ENCODE measurements at regions not wholly inside any gene's neighbourhood (a gene's known extent, or its start where the extent isn't known, plus 50 kb on each side); places are given as distances from the start of the nearest gene placed in this dataset.
"Not testable (repeated sequence)": the region's sequence is repeated elsewhere in the genome, so short reads cannot be mapped to it uniquely, and the experiment has no call there.

- not testable (repeated sequence) for H3K4me3 ChIP-seq (ENCODE audit: extremely low read depth, insufficient read depth, low read length, poor library complexity, severe bottlenecking); H3K27ac ChIP-seq (ENCODE audit: low read depth, low read length, severe bottlenecking); H3K36me3 ChIP-seq (ENCODE audit: control insufficient read depth, insufficient read depth, low read length); H3K4me1 ChIP-seq (ENCODE audit: control insufficient read depth, insufficient read depth, low read length, poor library complexity, severe bottlenecking); H3K9me3 ChIP-seq (ENCODE audit: control insufficient read depth, low read length)
- 94 to 100% methylated on average over 2 to 11 of the region's 18 CpGs for WGBS, 2 experiments (ENCODE audit: insufficient coverage in 2 of 2)
Measured at GRCh38 chrX:95549552-95549951, 1135.1 kb upstream of the DIAPH2 start.

- no peaks in the 10 kb centered on the region for H3K36me3 ChIP-seq (ENCODE audit: control insufficient read depth, insufficient read depth, low read length)
- H3K4me3 ChIP-seq (ENCODE audit: extremely low read depth, insufficient read depth, low read length, poor library complexity, severe bottlenecking), result no peak overlapping the region
- WGBS, 2 experiments (ENCODE audit: insufficient coverage in 2 of 2), result 86 to 100% methylated on average over 1 of the region's 2 CpGs
- no peaks in the 10 kb centered on the region for H3K4me1 ChIP-seq (ENCODE audit: control insufficient read depth, insufficient read depth, low read length, poor library complexity, severe bottlenecking)
- H3K9me3 ChIP-seq (ENCODE audit: control insufficient read depth, low read length), result no peaks in the 10 kb centered on the region
- H3K27ac ChIP-seq (ENCODE audit: low read depth, low read length, severe bottlenecking), result no peak overlapping the region
Measured at GRCh38 chrX:95585321-95585720, 1099.3 kb upstream of the DIAPH2 start.

- H3K4me1 ChIP-seq (ENCODE audit: control insufficient read depth, insufficient read depth, low read length, poor library complexity, severe bottlenecking), result no peaks in the 10 kb centered on the region
- H3K27ac ChIP-seq (ENCODE audit: low read depth, low read length, severe bottlenecking), result no peak overlapping the region
- H3K9me3 ChIP-seq (ENCODE audit: control insufficient read depth, low read length), result no peaks in the 10 kb centered on the region
- no peaks in the 10 kb centered on the region for H3K36me3 ChIP-seq (ENCODE audit: control insufficient read depth, insufficient read depth, low read length)
- H3K4me3 ChIP-seq (ENCODE audit: extremely low read depth, insufficient read depth, low read length, poor library complexity, severe bottlenecking), result no peak overlapping the region
- WGBS, 2 experiments (ENCODE audit: insufficient coverage in 2 of 2), result no CpG with 5 or more reads among the region's 2 CpGs
Measured at GRCh38 chrX:95612350-95612749, 1072.3 kb upstream of the DIAPH2 start.

- H3K4me1 ChIP-seq (ENCODE audit: control insufficient read depth, insufficient read depth, low read length, poor library complexity, severe bottlenecking), result no peaks in the 10 kb centered on the region
- H3K27ac ChIP-seq (ENCODE audit: low read depth, low read length, severe bottlenecking), result no peak overlapping the region
- no peak overlapping the region for H3K4me3 ChIP-seq (ENCODE audit: extremely low read depth, insufficient read depth, low read length, poor library complexity, severe bottlenecking)
- H3K9me3 ChIP-seq (ENCODE audit: control insufficient read depth, low read length), result no peaks in the 10 kb centered on the region
- H3K36me3 ChIP-seq (ENCODE audit: control insufficient read depth, insufficient read depth, low read length), result no peaks in the 10 kb centered on the region
- no CpG with 5 or more reads among the region's 5 CpGs for WGBS, 2 experiments (ENCODE audit: insufficient coverage in 2 of 2)
Measured at GRCh38 chrX:95622200-95622599, 1062.4 kb upstream of the DIAPH2 start.

- WGBS, 2 experiments (ENCODE audit: insufficient coverage in 2 of 2), result no CpG with 5 or more reads among the region's 1 CpG
- peaks cover 7% of the 10 kb centered on the region for H3K9me3 ChIP-seq (ENCODE audit: control insufficient read depth, low read length)
- no peak overlapping the region for H3K27ac ChIP-seq (ENCODE audit: low read depth, low read length, severe bottlenecking)
Measured at GRCh38 chrX:95626748-95627147, 1057.9 kb upstream of the DIAPH2 start.

GRCh38 chrX:95628796-95629195, 1055.8 kb upstream of the DIAPH2 start:
- no peak overlapping the region for H3K4me3 ChIP-seq (ENCODE audit: extremely low read depth, insufficient read depth, low read length, poor library complexity, severe bottlenecking)
- H3K27ac ChIP-seq (ENCODE audit: low read depth, low read length, severe bottlenecking), result no peak overlapping the region
- WGBS, 2 experiments (ENCODE audit: insufficient coverage in 2 of 2), result no CpG with 5 or more reads among the region's 1 CpG
- peaks cover 7% of the 10 kb centered on the region for H3K9me3 ChIP-seq (ENCODE audit: control insufficient read depth, low read length)
- no peaks in the 10 kb centered on the region for H3K4me1 ChIP-seq (ENCODE audit: control insufficient read depth, insufficient read depth, low read length, poor library complexity, severe bottlenecking)
- H3K36me3 ChIP-seq (ENCODE audit: control insufficient read depth, insufficient read depth, low read length), result no peaks in the 10 kb centered on the region

More at GRCh38 chrX:95626748-95627147, 1057.9 kb upstream of the DIAPH2 start:
- Histone ChIP-seq H3K36me3 (ENCODE audit: control insufficient read depth, insufficient read depth, low read length) (no peaks in the 10 kb centered on the region), H3K4me1 (ENCODE audit: control insufficient read depth, insufficient read depth, low read length, poor library complexity, severe bottlenecking) (no peaks in the 10 kb centered on the region), H3K4me3 (ENCODE audit: extremely low read depth, insufficient read depth, low read length, poor library complexity, severe bottlenecking) (no peak overlapping the region)

GRCh38 chrX:95629737-95630136, 1054.9 kb upstream of the DIAPH2 start:
- Histone ChIP-seq H3K36me3 (ENCODE audit: control insufficient read depth, insufficient read depth, low read length) (no peaks in the 10 kb centered on the region), H3K9me3 (ENCODE audit: control insufficient read depth, low read length) (peaks cover 7% of the 10 kb centered on the region), H3K4me1 (ENCODE audit: control insufficient read depth, insufficient read depth, low read length, poor library complexity, severe bottlenecking) (no peaks in the 10 kb centered on the region), H3K27ac (ENCODE audit: low read depth, low read length, severe bottlenecking) (no peak overlapping the region), H3K4me3 (ENCODE audit: extremely low read depth, insufficient read depth, low read length, poor library complexity, severe bottlenecking) (no peak overlapping the region)
- no CpG with 5 or more reads among the region's 2 CpGs for WGBS, 2 experiments (ENCODE audit: insufficient coverage in 2 of 2)

- H3K4me3 ChIP-seq (ENCODE audit: extremely low read depth, insufficient read depth, low read length, poor library complexity, severe bottlenecking), result no peak overlapping the region
- WGBS, 2 experiments (ENCODE audit: insufficient coverage in 2 of 2), result 100% methylated on average over 1 of the region's 2 CpGs; no CpG with 5 or more reads in 1 of the 2 experiments
- no peaks in the 10 kb centered on the region for H3K9me3 ChIP-seq (ENCODE audit: control insufficient read depth, low read length)
- H3K36me3 ChIP-seq (ENCODE audit: control insufficient read depth, insufficient read depth, low read length), result no peaks in the 10 kb centered on the region
- H3K27ac ChIP-seq (ENCODE audit: low read depth, low read length, severe bottlenecking), result no peak overlapping the region
- no peaks in the 10 kb centered on the region for H3K4me1 ChIP-seq (ENCODE audit: control insufficient read depth, insufficient read depth, low read length, poor library complexity, severe bottlenecking)
Measured at GRCh38 chrX:95640226-95640625, 1044.4 kb upstream of the DIAPH2 start.

- Histone ChIP-seq H3K9me3 (ENCODE audit: control insufficient read depth, low read length) (no peaks in the 10 kb centered on the region), H3K27ac (ENCODE audit: low read depth, low read length, severe bottlenecking) (no peak overlapping the region), H3K4me1 (ENCODE audit: control insufficient read depth, insufficient read depth, low read length, poor library complexity, severe bottlenecking) (no peaks in the 10 kb centered on the region), H3K4me3 (ENCODE audit: extremely low read depth, insufficient read depth, low read length, poor library complexity, severe bottlenecking) (no peak overlapping the region), H3K36me3 (ENCODE audit: control insufficient read depth, insufficient read depth, low read length) (no peaks in the 10 kb centered on the region)
Measured at GRCh38 chrX:95645738-95646137, 1038.9 kb upstream of the DIAPH2 start.

GRCh38 chrX:95662200-95662599, 1022.4 kb upstream of the DIAPH2 start:
- Histone ChIP-seq H3K27ac (ENCODE audit: low read depth, low read length, severe bottlenecking) (no peak overlapping the region), H3K4me1 (ENCODE audit: control insufficient read depth, insufficient read depth, low read length, poor library complexity, severe bottlenecking) (no peaks in the 10 kb centered on the region), H3K9me3 (ENCODE audit: control insufficient read depth, low read length) (no peaks in the 10 kb centered on the region), H3K36me3 (ENCODE audit: control insufficient read depth, insufficient read depth, low read length) (no peaks in the 10 kb centered on the region), H3K4me3 (ENCODE audit: extremely low read depth, insufficient read depth, low read length, poor library complexity, severe bottlenecking) (no peak overlapping the region)
- no CpG with 5 or more reads among the region's 1 CpG for WGBS, 2 experiments (ENCODE audit: insufficient coverage in 2 of 2)

GRCh38 chrX:95666056-95666455, 1018.6 kb upstream of the DIAPH2 start:
- Histone ChIP-seq H3K36me3 (ENCODE audit: control insufficient read depth, insufficient read depth, low read length) (no peaks in the 10 kb centered on the region), H3K9me3 (ENCODE audit: control insufficient read depth, low read length) (no peaks in the 10 kb centered on the region), H3K4me1 (ENCODE audit: control insufficient read depth, insufficient read depth, low read length, poor library complexity, severe bottlenecking) (no peaks in the 10 kb centered on the region), H3K27ac (ENCODE audit: low read depth, low read length, severe bottlenecking) (no peak overlapping the region), H3K4me3 (ENCODE audit: extremely low read depth, insufficient read depth, low read length, poor library complexity, severe bottlenecking) (no peak overlapping the region)
- no CpG with 5 or more reads among the region's 2 CpGs for WGBS, 2 experiments (ENCODE audit: insufficient coverage in 2 of 2)

GRCh38 chrX:95675011-95675410, 1009.6 kb upstream of the DIAPH2 start:
- H3K4me3 ChIP-seq (ENCODE audit: extremely low read depth, insufficient read depth, low read length, poor library complexity, severe bottlenecking), result no peak overlapping the region
- no peak overlapping the region for H3K27ac ChIP-seq (ENCODE audit: low read depth, low read length, severe bottlenecking)
- 100% methylated on average over 1 of the region's 2 CpGs; no CpG with 5 or more reads in 1 of the 2 experiments for WGBS, 2 experiments (ENCODE audit: insufficient coverage in 2 of 2)
- no peaks in the 10 kb centered on the region for H3K9me3 ChIP-seq (ENCODE audit: control insufficient read depth, low read length)
- no peaks in the 10 kb centered on the region for H3K36me3 ChIP-seq (ENCODE audit: control insufficient read depth, insufficient read depth, low read length)
- H3K4me1 ChIP-seq (ENCODE audit: control insufficient read depth, insufficient read depth, low read length, poor library complexity, severe bottlenecking), result no peaks in the 10 kb centered on the region
